HPDE6-E6E7 (cell line): ENCODE measurements at regions not wholly inside any gene's neighbourhood (a gene's known extent, or its start where the extent isn't known, plus 50 kb on each side); places are given as distances from the start of the nearest gene placed in this dataset.
"Not testable (repeated sequence)": the region's sequence is repeated elsewhere in the genome, so short reads cannot be mapped to it uniquely, and the experiment has no call there.

Experiments used
- DNase-seq: peaks from one replicate; pipeline ENCODE4 v3.0.0; 2011; ENCODE audit warnings: missing footprints; ENCODE audit errors: extremely low spot score

DNA sequence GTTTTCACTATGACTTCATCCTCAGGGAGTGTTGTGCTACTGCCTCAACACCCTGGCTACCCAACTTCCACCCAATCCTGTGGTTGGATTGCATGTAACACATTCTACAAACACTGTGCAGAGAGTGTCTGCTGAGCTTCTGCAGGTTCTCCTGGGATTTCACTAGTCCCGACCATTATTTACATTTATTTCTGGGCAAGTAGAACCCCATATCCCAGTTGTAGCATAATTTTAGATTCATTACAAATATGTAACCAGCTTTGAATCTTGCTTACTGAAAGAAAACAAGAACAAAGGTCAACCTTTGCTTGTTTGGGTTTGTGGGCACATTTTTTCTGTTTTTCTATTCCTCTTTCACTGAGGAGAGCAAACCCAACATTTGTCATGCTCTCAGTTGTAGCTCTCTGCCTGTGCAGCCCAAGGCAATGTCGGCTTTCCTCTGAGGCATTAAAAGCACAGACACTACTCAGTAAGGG, 2036.1 kb upstream of the LRRTM1 start:
- DNase-seq, result no peak

DNA sequence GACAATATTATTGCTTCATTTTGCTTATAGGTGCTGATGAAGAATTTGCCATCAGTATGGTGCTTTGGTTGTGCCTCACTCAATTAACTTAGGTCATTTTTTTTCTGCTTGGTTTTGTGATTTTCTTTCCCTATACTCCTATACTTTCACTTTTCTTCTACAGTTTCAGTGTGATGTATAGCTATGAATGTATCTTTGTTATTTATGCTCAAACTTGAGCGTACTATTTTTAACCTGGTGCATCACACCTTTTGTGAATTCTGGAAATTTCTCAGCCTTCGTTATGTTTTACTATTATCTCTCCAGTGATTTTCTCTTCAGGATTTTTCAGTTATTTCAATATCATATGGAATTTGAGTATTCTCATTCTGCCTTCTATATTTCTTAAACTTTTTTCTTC, 2035.3 kb upstream of the LRRTM1 start:
- DNase-seq, result no peak

DNA sequence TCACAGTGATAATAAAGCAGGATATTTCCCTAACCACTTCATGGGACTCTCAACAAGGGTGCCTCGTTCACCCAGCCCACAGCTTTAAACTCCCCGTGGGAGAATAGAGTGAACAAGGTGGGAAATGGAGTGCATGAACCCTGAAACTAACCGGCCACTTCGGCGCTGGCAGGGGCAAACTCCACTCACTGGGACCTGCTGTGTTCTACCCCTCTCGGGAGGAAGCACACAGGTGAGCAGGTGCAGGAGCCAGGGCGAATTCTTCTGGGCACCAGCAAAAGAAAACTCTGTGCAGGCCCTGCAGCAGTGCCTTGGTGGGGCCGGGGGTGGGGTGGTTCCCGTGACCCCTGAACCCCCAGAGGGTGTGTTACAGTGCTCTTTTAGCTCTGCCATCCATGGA, 2029.1 kb upstream of the LRRTM1 start:
- no peak for DNase-seq

GRCh38 chr2:82330155-82330554, 2025.6 kb upstream of the LRRTM1 start:
- no peak for DNase-seq

DNA sequence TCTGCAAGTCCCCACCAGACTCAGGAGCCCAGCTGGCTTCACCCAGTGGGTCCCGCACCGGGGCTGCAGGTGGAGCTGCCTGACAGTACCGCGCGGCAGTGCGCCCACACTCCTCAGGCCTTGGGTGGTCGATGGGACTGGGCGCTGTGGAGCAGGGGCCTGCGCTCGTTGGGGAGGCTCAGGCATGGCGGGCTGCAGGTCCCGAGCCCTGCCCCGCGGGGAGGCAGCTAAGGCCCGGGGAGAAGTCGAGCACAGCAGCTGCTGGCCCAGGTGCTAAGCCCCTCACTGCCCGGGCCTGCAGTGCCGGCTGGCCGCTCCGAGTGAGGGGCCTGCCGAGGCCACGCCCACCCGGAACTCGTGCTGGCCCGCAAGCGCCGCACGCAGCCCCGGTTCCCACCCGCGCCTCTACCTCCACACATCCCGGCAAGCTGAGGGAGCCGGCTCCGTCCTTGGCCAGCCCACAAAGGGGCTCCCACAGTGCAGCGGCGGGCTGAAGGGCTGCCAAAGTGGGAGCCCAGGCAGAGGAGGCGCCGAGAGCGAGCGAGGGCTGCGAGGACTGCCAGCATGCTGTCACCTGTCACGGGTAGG, 2021.7 kb upstream of the LRRTM1 start:
- DNase-seq, result not testable (repeated sequence)

GRCh38 chr2:82320296-82320695, 2015.7 kb upstream of the LRRTM1 start:
- DNase-seq, result no peak

DNA sequence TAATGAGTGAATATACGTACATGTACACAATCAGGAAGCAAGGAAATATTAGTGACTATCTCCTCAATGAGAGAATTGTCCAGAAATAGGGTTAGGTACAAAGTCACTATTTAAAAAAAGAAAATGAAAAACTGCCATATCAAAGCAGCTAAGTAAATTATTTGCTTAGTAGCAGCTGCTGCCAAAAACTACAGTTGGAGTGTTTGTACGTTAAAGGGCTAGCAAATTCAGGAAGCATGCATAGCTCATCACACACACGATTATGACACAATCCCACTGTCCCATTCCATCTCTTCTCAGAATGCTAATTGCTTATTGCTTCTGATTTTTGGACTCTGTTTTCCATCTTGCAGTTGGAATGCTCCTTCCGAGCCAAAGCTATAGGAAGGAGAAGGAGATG, 2012.5 kb upstream of the LRRTM1 start:
- no peak for DNase-seq

GRCh38 chr2:82316586-82316985, 2012.0 kb upstream of the LRRTM1 start:
- no peak for DNase-seq

DNA sequence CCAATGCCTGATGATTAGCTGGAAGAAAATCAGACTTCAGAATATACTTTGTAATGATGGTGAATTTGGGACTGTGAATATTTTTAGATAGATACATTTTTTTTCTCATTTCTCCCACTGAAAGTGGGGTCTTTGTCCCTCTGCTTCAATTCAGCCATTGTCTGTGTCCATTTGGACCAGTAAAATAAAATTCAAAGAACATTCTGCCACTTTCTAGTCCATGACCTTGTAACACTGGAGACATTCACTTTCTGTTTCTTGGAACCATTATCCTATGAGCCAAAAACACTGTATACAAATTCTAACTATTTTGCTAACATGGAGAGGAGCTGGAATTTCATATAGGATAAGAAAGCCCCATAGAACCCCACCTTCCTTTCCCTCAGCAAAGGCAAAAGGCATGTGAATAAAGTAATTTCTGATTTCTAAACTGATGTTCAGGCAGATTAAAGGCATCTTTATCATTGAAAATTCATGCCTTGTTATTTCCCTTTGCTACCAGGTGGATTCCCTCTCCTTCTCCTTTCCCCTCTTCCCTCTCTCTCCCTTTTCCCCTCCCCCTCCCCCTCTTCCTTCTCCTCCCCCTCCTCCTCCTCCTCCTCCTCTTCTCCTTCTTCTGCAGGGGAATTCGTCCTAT, 2010.4 kb upstream of the LRRTM1 start:
- no peak for DNase-seq

GRCh38 chr2:82307511-82307910, 2003.0 kb upstream of the LRRTM1 start:
- DNase-seq, result no peak

DNA sequence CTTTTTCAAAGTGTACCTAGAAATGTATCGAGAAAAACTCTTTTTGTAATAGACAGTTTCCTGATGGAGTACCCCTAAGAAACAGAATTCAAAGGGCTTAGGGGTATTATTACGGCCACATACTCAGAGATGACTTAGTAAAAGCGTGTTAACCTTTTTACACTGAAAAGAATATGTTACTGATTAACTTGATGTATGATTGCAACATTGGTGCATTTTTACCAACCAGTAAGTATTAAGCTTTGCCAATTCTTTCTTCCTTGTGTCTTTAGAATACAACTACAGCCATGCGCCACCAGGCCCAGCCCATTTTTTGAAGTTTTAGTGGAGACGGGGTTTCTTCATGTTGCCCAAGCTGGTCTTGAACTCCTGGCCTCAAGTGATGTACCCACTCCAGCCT, 1997.0 kb upstream of the LRRTM1 start:
- no peak for DNase-seq

DNA sequence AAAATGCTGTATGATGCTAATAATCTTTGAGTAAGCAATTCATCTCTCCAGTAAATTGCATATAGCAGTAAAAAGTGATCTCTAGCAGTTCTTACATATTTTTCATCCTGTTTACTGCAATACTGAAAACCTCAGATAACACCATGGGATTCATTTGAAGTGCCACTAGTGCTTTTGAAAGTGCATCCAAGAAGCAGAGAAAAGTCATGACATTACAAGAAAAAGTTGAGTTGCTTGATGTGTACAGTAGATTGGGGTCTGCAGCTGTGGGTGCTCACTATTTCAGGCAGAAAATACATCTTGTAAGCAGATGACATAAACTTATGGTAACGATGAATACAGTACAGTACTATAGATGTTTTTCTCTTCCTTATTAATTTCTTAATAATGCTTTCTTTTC, 1984.9 kb upstream of the LRRTM1 start:
- no peak for DNase-seq

- DNase-seq, result no peak
Measured at GRCh38 chr2:82283075-82283474, 1978.5 kb upstream of the LRRTM1 start.

- no peak for DNase-seq
Measured at GRCh38 chr2:82282111-82282882, 1977.7 kb upstream of the LRRTM1 start.

DNA sequence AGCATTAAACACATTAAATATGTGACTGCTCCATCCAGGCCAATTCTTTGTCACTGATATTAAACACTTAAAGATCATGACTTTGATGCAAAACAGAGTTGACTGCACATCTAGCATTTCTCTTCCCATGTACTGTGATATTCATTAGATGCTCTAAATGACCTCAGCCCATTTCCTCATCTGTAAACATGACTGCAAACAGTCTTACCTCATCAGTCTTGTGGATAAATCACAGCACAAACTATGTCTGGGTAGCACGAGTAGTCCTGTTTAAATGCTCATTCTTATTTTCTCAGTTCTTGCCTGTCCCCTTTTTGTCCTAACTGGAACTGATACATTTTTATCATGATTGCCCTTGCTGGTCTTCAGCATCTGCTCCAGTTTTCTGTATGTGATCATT, 1974.8 kb upstream of the LRRTM1 start:
- DNase-seq, result no peak

GRCh38 chr2:82278416-82278815, 1973.9 kb upstream of the LRRTM1 start:
- DNase-seq, result no peak

- no peak for DNase-seq
Measured at GRCh38 chr2:82275599-82275998, 1971.0 kb upstream of the LRRTM1 start.

DNA sequence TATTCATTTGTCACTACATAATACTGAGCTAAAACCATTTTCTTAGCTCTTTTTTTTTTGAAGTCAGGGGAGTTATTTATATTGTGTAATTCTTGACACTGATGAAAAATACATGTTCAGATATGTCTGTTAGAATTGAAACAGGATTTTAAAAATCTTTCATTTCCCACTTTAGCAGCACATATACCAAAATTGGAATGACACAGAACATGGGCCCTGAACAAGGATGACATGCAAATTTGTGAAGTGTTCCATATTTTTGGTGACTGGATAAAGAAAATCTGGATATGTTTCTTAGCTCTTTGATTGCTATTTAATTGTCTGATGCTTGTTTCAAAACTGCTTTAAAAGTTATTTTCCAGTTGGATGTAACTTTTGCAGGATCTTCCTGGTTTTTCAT, 1963.9 kb upstream of the LRRTM1 start:
- DNase-seq, result no peak

DNA sequence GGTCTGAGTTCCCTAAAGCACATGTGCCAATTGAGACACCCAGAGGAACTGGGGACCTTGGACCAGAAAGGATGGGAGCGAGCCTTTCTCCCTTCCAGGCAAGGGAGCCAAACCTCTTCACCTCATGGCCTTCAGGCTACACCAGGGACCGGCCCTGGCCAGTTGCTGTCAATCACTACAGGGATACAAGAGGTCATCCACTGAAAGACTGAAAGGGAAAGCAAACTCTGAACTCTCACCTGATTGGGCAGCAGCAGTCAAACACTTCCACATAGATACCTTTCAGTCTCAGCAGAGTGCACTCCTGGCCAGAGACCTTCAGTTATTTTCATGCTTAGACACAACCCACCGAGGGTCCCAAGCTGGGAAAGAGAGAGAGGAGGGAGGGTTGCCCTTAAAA, 1956.0 kb upstream of the LRRTM1 start:
- DNase-seq, result no peak

- no peak for DNase-seq
Measured at GRCh38 chr2:82259551-82259950, 1955.0 kb upstream of the LRRTM1 start.

DNA sequence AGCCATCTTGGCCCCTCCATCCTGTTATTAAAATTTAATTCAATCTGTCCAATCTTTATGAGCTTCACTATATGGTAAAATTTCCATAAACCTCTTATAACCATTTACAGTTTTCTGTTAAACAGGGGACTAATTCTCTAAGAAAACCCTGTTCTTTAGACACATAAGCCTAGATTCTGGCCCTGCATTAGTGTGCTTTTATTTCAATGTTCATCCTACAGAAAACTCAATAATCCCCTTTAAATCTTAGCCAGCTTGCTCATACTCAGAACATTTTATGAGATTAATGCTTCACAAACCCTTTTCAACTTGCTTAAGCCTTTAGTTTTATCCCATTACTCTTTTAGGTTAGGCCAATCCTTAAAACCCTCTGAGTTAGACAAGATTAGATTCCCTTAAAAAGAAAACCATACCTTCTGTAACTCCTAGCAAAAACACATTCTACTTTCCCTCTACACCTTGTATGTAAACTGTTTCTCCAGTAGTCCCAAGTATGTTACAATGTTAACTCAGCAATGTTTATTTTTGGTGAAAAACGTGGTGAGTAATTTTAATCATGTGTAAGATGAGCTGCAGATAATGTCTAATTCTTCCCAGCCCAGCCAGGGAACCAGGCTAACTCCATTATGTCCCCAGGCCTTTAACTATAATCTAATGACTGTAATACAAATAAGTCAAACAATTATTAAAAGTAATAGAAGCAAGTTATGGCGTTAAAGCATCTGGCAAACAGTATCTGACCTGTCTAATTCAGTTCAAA, 1953.4 kb upstream of the LRRTM1 start:
- no peak for DNase-seq

- no peak for DNase-seq
Measured at GRCh38 chr2:82256983-82257632, 1952.6 kb upstream of the LRRTM1 start.
